ENCODE measurements at regions not wholly inside any gene's neighbourhood (a gene's known extent, or its start where the extent isn't known, plus 50 kb on each side); places are given as distances from the start of the nearest gene placed in this dataset.

DNA sequence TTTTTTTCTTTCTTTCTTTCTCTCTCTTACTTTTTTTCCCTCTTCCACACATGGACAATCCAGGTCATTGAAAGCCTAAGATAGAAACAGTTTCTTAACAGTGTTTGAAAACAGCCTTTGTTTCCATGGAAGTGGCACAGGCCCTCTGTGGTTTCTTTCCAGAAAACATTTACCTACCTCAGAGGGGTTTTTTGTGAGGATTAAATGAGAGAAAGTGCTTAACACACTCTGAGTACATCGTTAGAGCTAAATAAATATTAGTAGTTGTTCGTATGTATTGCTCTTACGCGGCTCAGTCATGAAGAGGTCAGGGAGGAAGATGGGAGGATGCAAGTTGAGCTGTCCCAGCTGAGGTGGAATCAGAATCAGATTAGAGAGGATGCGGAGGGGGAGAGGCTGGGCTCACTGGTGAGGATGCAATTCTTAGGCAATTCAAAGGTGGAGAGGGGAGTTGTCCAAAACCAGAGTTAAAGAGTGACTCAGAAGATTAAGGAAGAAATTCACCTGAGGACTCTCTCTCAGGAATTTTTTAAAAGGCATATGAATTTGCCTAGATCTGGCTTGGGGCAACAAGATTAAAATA, 345.4 kb downstream of the PMP22 start:
- TF ChIP-seq EZH2 (IDR thresholded peaks at IDR 0.05; ENCODE audit: borderline replicate concordance, insufficient read depth, low read length, poor library complexity, severe bottlenecking) (no peak), EP300 (conservative IDR thresholded peaks at IDR 0.05; ENCODE audit: poor library complexity, severe bottlenecking) (no peak), RAD21 (conservative IDR thresholded peaks at IDR 0.05) (no peak)
- TF ChIP-seq, protein P1, sequence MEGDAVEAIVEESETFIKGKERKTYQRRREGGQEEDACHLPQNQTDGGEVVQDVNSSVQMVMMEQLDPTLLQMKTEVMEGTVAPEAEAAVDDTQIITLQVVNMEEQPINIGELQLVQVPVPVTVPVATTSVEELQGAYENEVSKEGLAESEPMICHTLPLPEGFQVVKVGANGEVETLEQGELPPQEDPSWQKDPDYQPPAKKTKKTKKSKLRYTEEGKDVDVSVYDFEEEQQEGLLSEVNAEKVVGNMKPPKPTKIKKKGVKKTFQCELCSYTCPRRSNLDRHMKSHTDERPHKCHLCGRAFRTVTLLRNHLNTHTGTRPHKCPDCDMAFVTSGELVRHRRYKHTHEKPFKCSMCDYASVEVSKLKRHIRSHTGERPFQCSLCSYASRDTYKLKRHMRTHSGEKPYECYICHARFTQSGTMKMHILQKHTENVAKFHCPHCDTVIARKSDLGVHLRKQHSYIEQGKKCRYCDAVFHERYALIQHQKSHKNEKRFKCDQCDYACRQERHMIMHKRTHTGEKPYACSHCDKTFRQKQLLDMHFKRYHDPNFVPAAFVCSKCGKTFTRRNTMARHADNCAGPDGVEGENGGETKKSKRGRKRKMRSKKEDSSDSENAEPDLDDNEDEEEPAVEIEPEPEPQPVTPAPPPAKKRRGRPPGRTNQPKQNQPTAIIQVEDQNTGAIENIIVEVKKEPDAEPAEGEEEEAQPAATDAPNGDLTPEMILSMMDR (IDR thresholded peaks at IDR 0.05; ENCODE audit: poor library complexity, severe bottlenecking) = no peak
- TF ChIP-seq, protein P2, sequence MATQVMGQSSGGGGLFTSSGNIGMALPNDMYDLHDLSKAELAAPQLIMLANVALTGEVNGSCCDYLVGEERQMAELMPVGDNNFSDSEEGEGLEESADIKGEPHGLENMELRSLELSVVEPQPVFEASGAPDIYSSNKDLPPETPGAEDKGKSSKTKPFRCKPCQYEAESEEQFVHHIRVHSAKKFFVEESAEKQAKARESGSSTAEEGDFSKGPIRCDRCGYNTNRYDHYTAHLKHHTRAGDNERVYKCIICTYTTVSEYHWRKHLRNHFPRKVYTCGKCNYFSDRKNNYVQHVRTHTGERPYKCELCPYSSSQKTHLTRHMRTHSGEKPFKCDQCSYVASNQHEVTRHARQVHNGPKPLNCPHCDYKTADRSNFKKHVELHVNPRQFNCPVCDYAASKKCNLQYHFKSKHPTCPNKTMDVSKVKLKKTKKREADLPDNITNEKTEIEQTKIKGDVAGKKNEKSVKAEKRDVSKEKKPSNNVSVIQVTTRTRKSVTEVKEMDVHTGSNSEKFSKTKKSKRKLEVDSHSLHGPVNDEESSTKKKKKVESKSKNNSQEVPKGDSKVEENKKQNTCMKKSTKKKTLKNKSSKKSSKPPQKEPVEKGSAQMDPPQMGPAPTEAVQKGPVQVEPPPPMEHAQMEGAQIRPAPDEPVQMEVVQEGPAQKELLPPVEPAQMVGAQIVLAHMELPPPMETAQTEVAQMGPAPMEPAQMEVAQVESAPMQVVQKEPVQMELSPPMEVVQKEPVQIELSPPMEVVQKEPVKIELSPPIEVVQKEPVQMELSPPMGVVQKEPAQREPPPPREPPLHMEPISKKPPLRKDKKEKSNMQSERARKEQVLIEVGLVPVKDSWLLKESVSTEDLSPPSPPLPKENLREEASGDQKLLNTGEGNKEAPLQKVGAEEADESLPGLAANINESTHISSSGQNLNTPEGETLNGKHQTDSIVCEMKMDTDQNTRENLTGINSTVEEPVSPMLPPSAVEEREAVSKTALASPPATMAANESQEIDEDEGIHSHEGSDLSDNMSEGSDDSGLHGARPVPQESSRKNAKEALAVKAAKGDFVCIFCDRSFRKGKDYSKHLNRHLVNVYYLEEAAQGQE (IDR thresholded peaks at IDR 0.05; ENCODE audit: borderline replicate concordance) = no peak

Data from neural cell (in vitro differentiated cells).